SK-N-SH (cell line): ENCODE measurements at regions not wholly inside any gene's neighbourhood (a gene's known extent, or its start where the extent isn't known, plus 50 kb on each side); places are given as distances from the start of the nearest gene placed in this dataset.

ENCODE experiments used
- CTCF ChIA-PET: fragments of 300-600, 350-600 bp; formaldehyde crosslinking; extraction: SDS; loops from one replicate; lab custom pipeline; 2021; lab: Yijun Ruan, JAX
- POLR2A ChIA-PET: fragments of 350-600 bp; sonication (Branson Sonifier 250); formaldehyde crosslinking; extraction: SDS; loops from one replicate; lab custom pipeline; 2020; ENCODE audit warnings: antibody characterized with exemption, inconsistent platforms; lab: Yijun Ruan, JAX
- DNase-seq: peaks from one replicate; pipeline ENCODE4 v3.0.0; 2012
- H2AFZ ChIP-seq: fragments of 200-600 bp; sonication (generic); 2 replicates; pipeline ENCODE4 v1.8.1; 2016; ENCODE audit warnings: antibody characterized with exemption, mild to moderate bottlenecking, low read depth
- H3F3A ChIP-seq: fragments of 200-600 bp; sonication (generic); replicated peaks from 2 replicates; pipeline ENCODE3; 2016; ENCODE audit warnings: antibody characterized with exemption, mild to moderate bottlenecking; ENCODE audit not compliant: insufficient read depth
- H3K27ac ChIP-seq, 2 experiments: fragments of 200-500 bp in 1 of 2; fragments of 200-600 bp in 1 of 2; sonication (Bioruptor generic) in 1 of 2; sonication (generic), shearing (Covaris generic) in 1 of 2; 2 replicates each; pipeline versions ENCODE4 v1.5.1 to v1.6.1; 2014 to 2016; ENCODE audit warnings: low read depth in 2 of 2, inconsistent platforms in 1 of 2, low read length in 1 of 2, mild to moderate bottlenecking in 1 of 2, mixed read lengths in 1 of 2
- H3K27me3 ChIP-seq: fragments of 200-600 bp; sonication (generic), shearing (Covaris generic); 2 replicates; pipeline ENCODE4 v1.6.1; 2016; ENCODE audit warnings: mixed run types; ENCODE audit not compliant: insufficient read depth
- H3K36me3 ChIP-seq, 2 experiments: fragments of 200-500 bp in 1 of 2; fragments of 200-600 bp in 1 of 2; sonication (Bioruptor generic) in 1 of 2; sonication (generic) in 1 of 2; replicated peaks in 1 of 2; 2 replicates each; pipeline versions ENCODE3 to v1.5.1; 2014 to 2016; ENCODE audit warnings: low read length in 1 of 2, mild to moderate bottlenecking in 1 of 2; ENCODE audit not compliant: insufficient read depth in 2 of 2, control insufficient read depth in 1 of 2
- H3K4me1 ChIP-seq, 2 experiments: fragments of 200-500 bp in 1 of 2; fragments of 200-600 bp in 1 of 2; sonication (Bioruptor generic) in 1 of 2; sonication (generic), shearing (Covaris generic) in 1 of 2; 2 replicates each; pipeline versions ENCODE4 v1.5.1 to v1.6.1; 2014 to 2016; ENCODE audit warnings: low read depth in 1 of 2, low read length in 1 of 2, mixed run types in 1 of 2; ENCODE audit not compliant: insufficient read depth in 2 of 2, control insufficient read depth in 1 of 2
- H3K4me2 ChIP-seq: fragments of 200-600 bp; sonication (generic), shearing (Covaris generic); 2 replicates; pipeline ENCODE4 v1.6.1; 2017; ENCODE audit warnings: mixed run types
- H3K4me3 ChIP-seq, 2 experiments: fragments of 200-500 bp in 1 of 2; fragments of 200-600 bp in 1 of 2; sonication (Bioruptor generic) in 1 of 2; sonication (generic), shearing (Covaris generic) in 1 of 2; 2 replicates each; pipeline versions ENCODE4 v1.5.1 to v1.8.1; 2014 to 2016; ENCODE audit warnings: low read depth in 2 of 2, inconsistent platforms in 1 of 2, low read length in 1 of 2, mild to moderate bottlenecking in 1 of 2, mixed read lengths in 1 of 2, moderate library complexity in 1 of 2
- H3K79me2 ChIP-seq: fragments of 200-600 bp; sonication (generic); 2 replicates; pipeline ENCODE4 v1.8.1; 2017; ENCODE audit warnings: mild to moderate bottlenecking; ENCODE audit not compliant: insufficient read depth
- H3K9ac ChIP-seq: fragments of 200-600 bp; sonication (generic); 2 replicates; pipeline ENCODE4 v1.6.1; 2017; ENCODE audit warnings: mixed run types
- H3K9me2 ChIP-seq: fragments of 200-600 bp; sonication (generic); 2 replicates; pipeline ENCODE4 v1.6.1; 2017; ENCODE audit warnings: mixed run types
- H3K9me3 ChIP-seq: fragments of 200-600 bp; sonication (generic); 2 replicates; pipeline ENCODE4 v1.6.1; 2017; ENCODE audit warnings: mixed run types, mild to moderate bottlenecking, moderate library complexity
- H4K20me1 ChIP-seq: fragments of 200-600 bp; sonication (generic); 2 replicates; pipeline ENCODE4 v1.6.1; 2017; ENCODE audit warnings: mild to moderate bottlenecking, mixed run types; ENCODE audit not compliant: insufficient read depth
- EZH2phosphoT487 ChIP-seq: fragments of 200-600 bp; sonication (generic); IDR thresholded peaks from 2 replicates; pipeline ENCODE4 v1.6.1; 2017; ENCODE audit warnings: low read depth, mixed run types, mild to moderate bottlenecking, antibody characterized with exemption, moderate library complexity, borderline replicate concordance
- FOXJ3 ChIP-seq: sonication (generic); formaldehyde crosslinking; IDR thresholded peaks from 2 replicates; pipeline ENCODE4 v1.5.1; 2020; ENCODE audit warnings: mild to moderate bottlenecking, missing genetic modification reagents
- GABPA ChIP-seq: IDR thresholded peaks from 2 replicates; pipeline ENCODE4 v1.4.0; 2012; ENCODE audit warnings: low read depth, mild to moderate bottlenecking
- GATA2 ChIP-seq: sonication (generic); formaldehyde crosslinking; IDR thresholded peaks from 2 replicates; pipeline ENCODE4 v1.5.0; 2020; ENCODE audit warnings: mild to moderate bottlenecking, missing genetic modification reagents
- JUND ChIP-seq: IDR thresholded peaks from 2 replicates; pipeline ENCODE4 v1.4.0; 2012
- MAX ChIP-seq: IDR thresholded peaks from 2 replicates; pipeline ENCODE4 v1.4.0; 2012; ENCODE audit warnings: low read depth
- MEF2A ChIP-seq: IDR thresholded peaks from 2 replicates; pipeline ENCODE4 v1.4.0; 2012; ENCODE audit warnings: low read depth, borderline replicate concordance
- MXI1 ChIP-seq: IDR thresholded peaks from 2 replicates; pipeline ENCODE4 v1.6.1; 2012; ENCODE audit warnings: mild to moderate bottlenecking, low read depth, low read length, improper control_type of control experiment
- NFIC ChIP-seq: IDR thresholded peaks from 2 replicates; pipeline ENCODE4 v1.4.0; 2012; ENCODE audit warnings: borderline replicate concordance
- POLR2AphosphoS5 ChIP-seq: IDR thresholded peaks from 2 replicates; pipeline ENCODE4 v1.6.1; 2012; ENCODE audit warnings: low read depth, low read length
- RAD21 ChIP-seq: IDR thresholded peaks from 2 replicates; pipeline ENCODE4 v1.6.1; 2012; ENCODE audit warnings: mild to moderate bottlenecking, low read length
- RCOR1 ChIP-seq: fragments of 150-350 bp; IDR thresholded peaks from 2 replicates; pipeline ENCODE4 v1.6.1; 2017; ENCODE audit warnings: antibody characterized with exemption, low read length
- RFX5 ChIP-seq: IDR thresholded peaks from 2 replicates; pipeline ENCODE4 v1.6.1; 2012; ENCODE audit warnings: mild to moderate bottlenecking, improper control_type of control experiment, low read length
- RXRA ChIP-seq: IDR thresholded peaks from 2 replicates; pipeline ENCODE4 v1.4.0; 2012; ENCODE audit warnings: low read depth, mild to moderate bottlenecking, borderline replicate concordance
- SIN3A ChIP-seq: IDR thresholded peaks from 2 replicates; pipeline ENCODE4 v1.6.1; 2012; ENCODE audit warnings: low read depth, mild to moderate bottlenecking, low read length, moderate library complexity, borderline replicate concordance
- TAF1 ChIP-seq: IDR thresholded peaks from 2 replicates; pipeline ENCODE4 v1.6.1; 2012; ENCODE audit warnings: low read depth, mild to moderate bottlenecking, low read length, moderate library complexity, borderline replicate concordance
- ZBTB33 ChIP-seq: IDR thresholded peaks from 2 replicates; pipeline ENCODE4 v1.4.0; 2012; ENCODE audit warnings: low read depth, borderline replicate concordance
- WGBS: methylation state at CpG from one replicate; pipeline ENCODE4 v1.1.6; 2017; ENCODE audit warnings: low lambda C conversion rate; 5-methylcytosine and 5-hydroxymethylcytosine counted together
- TF ChIP-seq, protein P1 (sequence below): fragments of 150-350 bp; IDR thresholded peaks from 2 replicates; pipeline ENCODE4 v1.6.1; 2017; ENCODE audit warnings: antibody characterized with exemption, low read length, low read depth, borderline replicate concordance
- TF ChIP-seq, protein P2 (sequence below): fragments of 200-600 bp; sonication (generic); IDR thresholded peaks from 2 replicates; pipeline ENCODE4 v1.6.1; 2017; ENCODE audit warnings: antibody characterized with exemption, mild to moderate bottlenecking, moderate library complexity
- TF ChIP-seq, protein P3 (sequence below): IDR thresholded peaks from 2 replicates; pipeline ENCODE4 v1.6.1; 2012; ENCODE audit warnings: mild to moderate bottlenecking, low read depth, low read length, moderate library complexity

DNA sequence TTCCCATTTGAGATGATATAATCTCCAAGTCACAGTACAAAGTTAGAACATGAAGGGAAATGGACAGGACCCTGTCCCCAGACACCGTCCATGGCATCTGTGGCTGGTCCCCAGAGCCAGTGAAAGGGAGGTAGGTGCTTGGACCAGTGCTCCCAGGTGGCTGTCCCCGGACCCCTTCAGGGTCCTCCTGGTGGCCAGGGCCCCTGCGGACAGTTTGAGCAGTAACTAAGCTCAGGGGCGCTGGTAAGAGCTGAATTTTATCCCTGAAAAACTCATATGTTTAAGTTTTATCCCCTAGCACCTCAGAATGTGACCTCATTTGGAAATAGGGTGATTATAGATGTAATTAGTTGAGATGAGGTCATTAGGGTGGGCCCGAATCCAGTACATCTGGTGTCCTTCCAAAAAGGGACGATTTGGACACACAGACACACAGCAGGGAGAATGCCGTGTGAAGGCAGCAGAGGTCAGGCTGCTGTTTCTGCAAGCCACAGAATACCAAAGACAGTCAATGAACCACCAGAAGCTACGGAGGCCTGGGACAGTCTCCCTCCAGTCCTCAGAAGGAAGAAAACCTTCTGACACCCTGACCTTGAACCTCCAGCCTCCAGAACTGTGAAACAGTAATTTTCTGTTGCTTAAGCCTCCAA lies 185.0 kb downstream of the ATPSCKMT start:
- Histone ChIP-seq H3K4me1 (no peaks in the 10 kb centered on the region; a peak in 1 of 4 replicates), H3F3A (no peaks in the 10 kb centered on the region), H3K9me2 (no peaks in the 10 kb centered on the region), H3K27me3 (no peaks in the 10 kb centered on the region; the same call in 1 of the 2 replicates), H3K9ac (no peak overlapping the region), H3K79me2 (no peaks in the 10 kb centered on the region), H3K4me2 (no peak overlapping the region), H3K27ac (no peak overlapping the region), H3K9me3 (no peaks in the 10 kb centered on the region), H2AFZ (no peak overlapping the region), H3K4me3 (no peak overlapping the region), H4K20me1 (no peaks in the 10 kb centered on the region), H3K36me3 (no peaks in the 10 kb centered on the region)
- TF ChIP-seq RFX5 = no peak
- TF ChIP-seq RAD21 = no peak
- no peak for TF ChIP-seq TAF1
- TF ChIP-seq MXI1 = no peak
- TF ChIP-seq, protein P1, sequence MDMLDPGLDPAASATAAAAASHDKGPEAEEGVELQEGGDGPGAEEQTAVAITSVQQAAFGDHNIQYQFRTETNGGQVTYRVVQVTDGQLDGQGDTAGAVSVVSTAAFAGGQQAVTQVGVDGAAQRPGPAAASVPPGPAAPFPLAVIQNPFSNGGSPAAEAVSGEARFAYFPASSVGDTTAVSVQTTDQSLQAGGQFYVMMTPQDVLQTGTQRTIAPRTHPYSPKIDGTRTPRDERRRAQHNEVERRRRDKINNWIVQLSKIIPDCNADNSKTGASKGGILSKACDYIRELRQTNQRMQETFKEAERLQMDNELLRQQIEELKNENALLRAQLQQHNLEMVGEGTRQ = no peak
- TF ChIP-seq, protein P2, sequence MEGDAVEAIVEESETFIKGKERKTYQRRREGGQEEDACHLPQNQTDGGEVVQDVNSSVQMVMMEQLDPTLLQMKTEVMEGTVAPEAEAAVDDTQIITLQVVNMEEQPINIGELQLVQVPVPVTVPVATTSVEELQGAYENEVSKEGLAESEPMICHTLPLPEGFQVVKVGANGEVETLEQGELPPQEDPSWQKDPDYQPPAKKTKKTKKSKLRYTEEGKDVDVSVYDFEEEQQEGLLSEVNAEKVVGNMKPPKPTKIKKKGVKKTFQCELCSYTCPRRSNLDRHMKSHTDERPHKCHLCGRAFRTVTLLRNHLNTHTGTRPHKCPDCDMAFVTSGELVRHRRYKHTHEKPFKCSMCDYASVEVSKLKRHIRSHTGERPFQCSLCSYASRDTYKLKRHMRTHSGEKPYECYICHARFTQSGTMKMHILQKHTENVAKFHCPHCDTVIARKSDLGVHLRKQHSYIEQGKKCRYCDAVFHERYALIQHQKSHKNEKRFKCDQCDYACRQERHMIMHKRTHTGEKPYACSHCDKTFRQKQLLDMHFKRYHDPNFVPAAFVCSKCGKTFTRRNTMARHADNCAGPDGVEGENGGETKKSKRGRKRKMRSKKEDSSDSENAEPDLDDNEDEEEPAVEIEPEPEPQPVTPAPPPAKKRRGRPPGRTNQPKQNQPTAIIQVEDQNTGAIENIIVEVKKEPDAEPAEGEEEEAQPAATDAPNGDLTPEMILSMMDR = no peak
- TF ChIP-seq JUND = no peak
- no peak for TF ChIP-seq RXRA
- no peak for TF ChIP-seq FOXJ3
- TF ChIP-seq MAX = no peak
- no peak for TF ChIP-seq POLR2AphosphoS5
- no peak for TF ChIP-seq GATA2 (CRISPR knock-in tag)
- no peak for TF ChIP-seq GABPA
- no peak for TF ChIP-seq MEF2A
- no peak for TF ChIP-seq NFIC
- TF ChIP-seq RCOR1 = no peak
- no peak for TF ChIP-seq EZH2phosphoT487
- no peak for TF ChIP-seq ZBTB33
- TF ChIP-seq, protein P3, sequence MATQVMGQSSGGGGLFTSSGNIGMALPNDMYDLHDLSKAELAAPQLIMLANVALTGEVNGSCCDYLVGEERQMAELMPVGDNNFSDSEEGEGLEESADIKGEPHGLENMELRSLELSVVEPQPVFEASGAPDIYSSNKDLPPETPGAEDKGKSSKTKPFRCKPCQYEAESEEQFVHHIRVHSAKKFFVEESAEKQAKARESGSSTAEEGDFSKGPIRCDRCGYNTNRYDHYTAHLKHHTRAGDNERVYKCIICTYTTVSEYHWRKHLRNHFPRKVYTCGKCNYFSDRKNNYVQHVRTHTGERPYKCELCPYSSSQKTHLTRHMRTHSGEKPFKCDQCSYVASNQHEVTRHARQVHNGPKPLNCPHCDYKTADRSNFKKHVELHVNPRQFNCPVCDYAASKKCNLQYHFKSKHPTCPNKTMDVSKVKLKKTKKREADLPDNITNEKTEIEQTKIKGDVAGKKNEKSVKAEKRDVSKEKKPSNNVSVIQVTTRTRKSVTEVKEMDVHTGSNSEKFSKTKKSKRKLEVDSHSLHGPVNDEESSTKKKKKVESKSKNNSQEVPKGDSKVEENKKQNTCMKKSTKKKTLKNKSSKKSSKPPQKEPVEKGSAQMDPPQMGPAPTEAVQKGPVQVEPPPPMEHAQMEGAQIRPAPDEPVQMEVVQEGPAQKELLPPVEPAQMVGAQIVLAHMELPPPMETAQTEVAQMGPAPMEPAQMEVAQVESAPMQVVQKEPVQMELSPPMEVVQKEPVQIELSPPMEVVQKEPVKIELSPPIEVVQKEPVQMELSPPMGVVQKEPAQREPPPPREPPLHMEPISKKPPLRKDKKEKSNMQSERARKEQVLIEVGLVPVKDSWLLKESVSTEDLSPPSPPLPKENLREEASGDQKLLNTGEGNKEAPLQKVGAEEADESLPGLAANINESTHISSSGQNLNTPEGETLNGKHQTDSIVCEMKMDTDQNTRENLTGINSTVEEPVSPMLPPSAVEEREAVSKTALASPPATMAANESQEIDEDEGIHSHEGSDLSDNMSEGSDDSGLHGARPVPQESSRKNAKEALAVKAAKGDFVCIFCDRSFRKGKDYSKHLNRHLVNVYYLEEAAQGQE = no peak
- no peak for TF ChIP-seq SIN3A
- DNase-seq = no peak
- ChIA-PET CTCF (no interaction called here), POLR2A (no interaction called here)
- 29% methylated on average over 8 of the region's 8 CpGs for WGBS
